ENCODE measurements at regions not wholly inside any gene's neighbourhood (a gene's known extent, or its start where the extent isn't known, plus 50 kb on each side); places are given as distances from the start of the nearest gene placed in this dataset.

- TF ChIP-seq EP300 (IDR thresholded peaks at IDR 0.05; ENCODE audit: borderline replicate concordance in 1 of 2, control insufficient read depth in 1 of 2, low read depth in 2 of 2, low read length in 2 of 2) (0 out of 4 replicates have a peak, but pooled peaks of 1 of the 2 experiments have one; percentile 14), MYC (IDR thresholded peaks at IDR 0.05; ENCODE audit: insufficient read depth, insufficient read length, insufficient replicate concordance, low read length, severe bottlenecking) (no peak), MTA3 (IDR thresholded peaks at IDR 0.05; ENCODE audit: borderline replicate concordance, low read length) (no peak), PKNOX1 (IDR thresholded peaks at IDR 0.05) (no peak), EZH2 (IDR thresholded peaks at IDR 0.05; ENCODE audit: borderline replicate concordance, control insufficient read depth, low read depth, low read length) (no peak), SIX5 (IDR thresholded peaks at IDR 0.05; ENCODE audit: low read depth, low read length, severe bottlenecking) (no peak), YY1 (IDR thresholded peaks at IDR 0.05; ENCODE audit: low read depth, low read length) (no peak), NBN (IDR thresholded peaks at IDR 0.05) (no peak), WRNIP1 (IDR thresholded peaks at IDR 0.05; ENCODE audit: borderline replicate concordance, low read depth, low read length) (no peak), ATF3 (IDR thresholded peaks at IDR 0.05; ENCODE audit: borderline replicate concordance, extremely low read depth, low read depth, low read length) (no peak), NFIC (IDR thresholded peaks at IDR 0.05; ENCODE audit: low read depth, low read length) (peak; percentile 79), ZBTB11 (CRISPR knock-in tag; IDR thresholded peaks at IDR 0.05) (no peak), E4F1 (IDR thresholded peaks at IDR 0.05; ENCODE audit: borderline replicate concordance, partially characterized antibody) (no peak), CHD1 (IDR thresholded peaks at IDR 0.05; ENCODE audit: low read depth, low read length) (no peak), PML (IDR thresholded peaks at IDR 0.05; ENCODE audit: low read length) (0 out of 2 replicates have a peak, but pooled peaks have one; percentile 29), ZNF207 (IDR thresholded peaks at IDR 0.05; ENCODE audit: borderline replicate concordance) (no peak), SKIL (IDR thresholded peaks at IDR 0.05; ENCODE audit: low read depth, poor library complexity, severe bottlenecking) (no peak), TCF7 (IDR thresholded peaks at IDR 0.05; ENCODE audit: borderline replicate concordance) (0 out of 2 replicates have a peak, but pooled peaks have one; percentile 29), NR2C2 (IDR thresholded peaks at IDR 0.05; ENCODE audit: borderline replicate concordance, control insufficient read depth, insufficient read length, low read depth) (no peak), TCF3 (IDR thresholded peaks at IDR 0.05; ENCODE audit: borderline replicate concordance, insufficient read depth, low read depth, low read length) (no peak), JUNB (IDR thresholded peaks at IDR 0.05) (peak; percentile 93)
These were observed 72.4 kb upstream of the GATB start (continued) for GRCh38 chr4:151833174-151833573.

All from GM12878 (cell line).